KMS-11 (cell line): ENCODE measurements at regions not wholly inside any gene's neighbourhood (a gene's known extent, or its start where the extent isn't known, plus 50 kb on each side); places are given as distances from the start of the nearest gene placed in this dataset.
"Not testable (repeated sequence)": the region's sequence is repeated elsewhere in the genome, so short reads cannot be mapped to it uniquely, and the experiment has no call there.

ENCODE experiments used
- H2AFZ ChIP-seq: fragments of 200-600 bp; sonication (generic); 2 replicates; pipeline ENCODE4 v1.6.1; 2016; ENCODE audit warnings: antibody characterized with exemption, mixed run types, low read depth
- H3K27ac ChIP-seq: fragments of 200-600 bp; sonication (generic); 2 replicates; pipeline ENCODE4 v1.6.1; 2016; ENCODE audit warnings: mild to moderate bottlenecking, mixed run types
- H3K27me3 ChIP-seq: fragments of 200-600 bp; sonication (generic); 2 replicates; pipeline ENCODE4 v1.6.1; 2017; ENCODE audit warnings: mild to moderate bottlenecking, low read depth, mixed run types, moderate library complexity; ENCODE audit not compliant: insufficient read depth
- H3K36me3 ChIP-seq: fragments of 200-600 bp; sonication (generic); 2 replicates; pipeline ENCODE4 v1.6.1; 2017; ENCODE audit warnings: mild to moderate bottlenecking, mixed run types; ENCODE audit not compliant: insufficient read depth
- H3K4me1 ChIP-seq: fragments of 200-600 bp; sonication (generic); 2 replicates; pipeline ENCODE4 v1.6.1; 2016; ENCODE audit warnings: mild to moderate bottlenecking, low read depth, mixed run types; ENCODE audit not compliant: poor library complexity, severe bottlenecking
- H3K4me2 ChIP-seq: fragments of 200-600 bp; sonication (generic); 2 replicates; pipeline ENCODE4 v1.7.0; 2016; ENCODE audit warnings: mild to moderate bottlenecking, mixed run types
- H3K4me3 ChIP-seq: fragments of 200-600 bp; sonication (generic); IDR thresholded peaks from 2 replicates; pipeline ENCODE4 v1.6.1; 2017; ENCODE audit warnings: low read depth, low read length, mixed read lengths; ENCODE audit not compliant: insufficient read depth
- H3K79me2 ChIP-seq: fragments of 200-600 bp; sonication (generic); 2 replicates; pipeline ENCODE4 v1.6.1; 2016; ENCODE audit warnings: low read depth, mixed run types; ENCODE audit not compliant: insufficient read depth
- H3K9ac ChIP-seq: fragments of 200-600 bp; sonication (generic); 2 replicates; pipeline ENCODE4 v1.6.1; 2016; ENCODE audit warnings: mild to moderate bottlenecking, mixed run types
- H4K20me1 ChIP-seq: fragments of 200-600 bp; sonication (generic); 2 replicates; pipeline ENCODE4 v1.6.1; 2016; ENCODE audit warnings: mild to moderate bottlenecking, mixed run types; ENCODE audit not compliant: insufficient read depth
- CTCF ChIP-seq: fragments of 200-600 bp; sonication (generic); conservative IDR thresholded peaks from 2 replicates; pipeline ENCODE4 v1.6.1; 2017; ENCODE audit warnings: low read depth, mild to moderate bottlenecking, antibody characterized with exemption, low read length, moderate library complexity, mixed read lengths

GRCh38 chr7:109696723-109697122, 1127.0 kb downstream of the DNAJB9 start:
- H3K9ac ChIP-seq: no peak overlapping the region
- H3K4me3 ChIP-seq: no peak overlapping the region
- no peak overlapping the region for H3K27ac ChIP-seq
- H4K20me1 ChIP-seq: no peaks in the 10 kb centered on the region
- H3K4me2 ChIP-seq: no peak overlapping the region
- H3K4me1 ChIP-seq: no peaks in the 10 kb centered on the region
- no peaks in the 10 kb centered on the region for H3K27me3 ChIP-seq
- no peak for TF ChIP-seq CTCF
- no peaks in the 10 kb centered on the region for H3K36me3 ChIP-seq
- H2AFZ ChIP-seq: no peak overlapping the region
- no peaks in the 10 kb centered on the region for H3K79me2 ChIP-seq

DNA sequence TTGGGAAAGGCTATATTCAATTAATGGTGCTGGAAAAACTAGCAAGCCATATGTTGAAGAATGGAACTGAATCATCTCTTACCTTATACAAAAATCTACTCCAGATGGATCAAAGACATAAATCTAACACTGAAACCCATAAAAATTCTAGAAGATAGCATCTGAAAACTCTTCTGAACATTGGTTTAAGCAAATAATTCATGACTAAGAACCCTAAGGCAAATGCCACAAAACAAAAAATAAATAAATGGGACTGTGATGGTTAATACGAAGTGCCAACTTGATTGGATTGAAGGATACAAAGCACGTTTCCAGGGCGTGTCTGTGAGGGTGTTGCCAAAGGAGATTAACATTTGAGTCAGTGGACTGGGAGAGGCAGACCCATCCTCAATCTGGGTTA, 1130.0 kb downstream of the DNAJB9 start:
- Histone ChIP-seq H3K27ac (no peak overlapping the region), H4K20me1 (no peaks in the 10 kb centered on the region), H3K4me1 (no peaks in the 10 kb centered on the region), H3K36me3 (no peaks in the 10 kb centered on the region), H3K27me3 (no peaks in the 10 kb centered on the region), H3K79me2 (no peaks in the 10 kb centered on the region), H3K9ac (no peak overlapping the region), H3K4me2 (no peak overlapping the region), H2AFZ (no peak overlapping the region), H3K4me3 (no peak overlapping the region)
- TF ChIP-seq CTCF: no peak

DNA sequence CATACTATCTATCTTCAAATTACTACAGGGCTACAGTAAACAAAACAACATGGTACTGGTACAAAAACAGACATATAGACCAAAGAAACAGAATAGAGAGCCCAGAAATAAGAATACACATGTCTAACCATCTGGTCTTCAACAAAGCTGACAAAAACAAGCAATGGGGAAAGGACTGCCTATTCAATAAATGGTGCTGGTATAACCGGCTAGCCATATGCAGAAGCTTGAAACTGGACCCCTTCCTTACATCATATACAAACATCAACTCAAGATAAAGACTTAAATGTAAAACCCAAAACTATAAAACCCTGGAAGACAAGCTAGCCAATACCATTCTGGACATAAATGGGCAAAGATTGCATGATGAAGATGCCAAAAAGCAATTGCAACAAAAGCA, 1143.7 kb downstream of the DNAJB9 start:
- no peak overlapping the region for H3K4me3 ChIP-seq
- H3K36me3 ChIP-seq: no peaks in the 10 kb centered on the region
- no peaks in the 10 kb centered on the region for H3K79me2 ChIP-seq
- no peak overlapping the region for H3K9ac ChIP-seq
- no peak overlapping the region for H2AFZ ChIP-seq
- no peaks in the 10 kb centered on the region for H4K20me1 ChIP-seq
- no peaks in the 10 kb centered on the region for H3K27me3 ChIP-seq
- H3K4me1 ChIP-seq: no peaks in the 10 kb centered on the region
- TF ChIP-seq CTCF: no peak
- H3K4me2 ChIP-seq: no peak overlapping the region
- no peak overlapping the region for H3K27ac ChIP-seq

- H3K36me3 ChIP-seq, H3K27ac ChIP-seq, H4K20me1 ChIP-seq, H3K9ac ChIP-seq, H3K27me3 ChIP-seq, H3K4me1 ChIP-seq, H2AFZ ChIP-seq, H3K4me2 ChIP-seq, H3K79me2 ChIP-seq, H3K4me3 ChIP-seq: not testable (repeated sequence)
Measured at GRCh38 chr7:109719359-109719758, 1149.7 kb downstream of the DNAJB9 start.

GRCh38 chr7:109734601-109735000, 1164.9 kb downstream of the DNAJB9 start:
- H3K4me1 ChIP-seq: no peaks in the 10 kb centered on the region
- H3K27ac ChIP-seq: no peak overlapping the region
- H3K27me3 ChIP-seq: no peaks in the 10 kb centered on the region
- TF ChIP-seq CTCF: no peak
- no peak overlapping the region for H3K4me2 ChIP-seq
- no peak overlapping the region for H3K4me3 ChIP-seq
- no peaks in the 10 kb centered on the region; the same call in 1 of the 2 replicates for H3K36me3 ChIP-seq
- H4K20me1 ChIP-seq: no peaks in the 10 kb centered on the region
- H2AFZ ChIP-seq: no peak overlapping the region
- H3K79me2 ChIP-seq: no peaks in the 10 kb centered on the region
- H3K9ac ChIP-seq: no peak overlapping the region
